ENCODE measurements at regions not wholly inside any gene's neighbourhood (a gene's known extent, or its start where the extent isn't known, plus 50 kb on each side); places are given as distances from the start of the nearest gene placed in this dataset.

DNA sequence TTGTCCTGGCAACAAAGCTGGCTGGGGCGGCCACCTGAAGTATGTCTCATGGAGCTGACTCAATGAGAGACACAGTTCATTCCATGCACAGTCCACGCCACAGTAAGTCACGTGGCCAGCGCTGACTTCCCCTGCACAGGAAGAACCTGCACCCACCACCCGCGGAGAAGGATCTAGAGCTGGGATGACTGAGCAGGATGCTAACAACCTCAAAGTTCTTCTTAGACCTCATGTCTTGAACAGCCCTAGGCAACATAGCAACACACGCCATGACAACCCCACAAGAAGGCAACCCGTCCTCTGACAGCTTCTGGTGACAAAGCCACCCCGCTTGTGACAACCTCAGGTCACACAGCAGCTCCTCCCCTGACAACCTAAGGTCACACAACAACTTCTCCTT lies 76.9 kb upstream of the B3GAT1 start:
- intact Hi-C loops (cut with micrococcal nuclease; ENCODE audit: unreplicated experiment), result no loop called here
- H3K4me2 ChIP-seq, result no peak overlapping the region
- no peaks in the 10 kb centered on the region for H3K36me3 ChIP-seq (ENCODE audit: low read depth)
- no peaks in the 10 kb centered on the region for H3K4me1 ChIP-seq (replicated peaks; ENCODE audit: insufficient read depth)
- no peaks in the 10 kb centered on the region for H4K20me1 ChIP-seq (ENCODE audit: insufficient read depth)
- H3F3A ChIP-seq (ENCODE audit: insufficient read depth, low read depth), result no peaks in the 10 kb centered on the region
- no peaks in the 10 kb centered on the region for H3K79me2 ChIP-seq (ENCODE audit: low read depth)
- ChIA-PET POLR2A (ENCODE audit: unreplicated experiment) (no interaction called here), CTCF (no interaction called here)
- no peak overlapping the region for H2AFZ ChIP-seq
- no peak for TF ChIP-seq CTCF (conservative IDR thresholded peaks at IDR 0.05)
- TF ChIP-seq EZH2 (IDR thresholded peaks at IDR 0.05; ENCODE audit: low read depth), result no peak
- no peak overlapping the region for H3K4me3 ChIP-seq
- BruUV-seq (replicated peaks), result no TSS peak
- peaks cover 62% of the 10 kb centered on the region for H3K27me3 ChIP-seq (ENCODE audit: insufficient read depth, low read depth)
- H3K9me3 ChIP-seq (ENCODE audit: insufficient read depth, low read depth), result no peaks in the 10 kb centered on the region
- DNase-seq, result no peak
- no peaks in the 10 kb centered on the region for H3K9me2 ChIP-seq (ENCODE audit: insufficient read depth)
- H3K27ac ChIP-seq, result no peak overlapping the region

DNA sequence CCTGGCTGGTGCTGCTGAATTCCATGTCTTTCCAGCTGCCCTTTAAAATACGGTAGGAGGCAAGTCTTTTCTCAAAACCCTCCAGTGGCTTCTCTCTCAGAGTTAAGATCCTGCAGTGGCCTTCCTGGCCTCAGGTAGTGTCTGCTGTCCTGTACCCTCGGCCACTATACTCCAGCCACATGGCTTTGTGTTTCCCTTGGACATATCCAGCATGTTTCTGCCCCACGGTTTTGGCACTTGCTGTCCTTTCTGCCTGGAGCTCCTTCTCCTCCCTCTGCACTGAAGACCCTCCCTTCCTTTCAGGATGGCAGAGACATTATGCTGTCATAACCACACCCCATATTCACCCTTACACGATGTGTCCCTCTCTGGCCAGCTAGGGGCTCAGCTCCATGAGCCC lies 76.5 kb upstream of the B3GAT1 start:
- no peak for TF ChIP-seq CTCF (conservative IDR thresholded peaks at IDR 0.05)
- no peak for TF ChIP-seq EZH2 (IDR thresholded peaks at IDR 0.05; ENCODE audit: low read depth)
- Histone ChIP-seq H3K9me3 (ENCODE audit: insufficient read depth, low read depth) (no peaks in the 10 kb centered on the region), H3F3A (ENCODE audit: insufficient read depth, low read depth) (no peaks in the 10 kb centered on the region), H3K9me2 (ENCODE audit: insufficient read depth) (no peaks in the 10 kb centered on the region), H3K4me1 (replicated peaks; ENCODE audit: insufficient read depth) (no peaks in the 10 kb centered on the region), H3K4me2 (no peak overlapping the region), H3K79me2 (ENCODE audit: low read depth) (no peaks in the 10 kb centered on the region), H3K27me3 (ENCODE audit: insufficient read depth, low read depth) (peaks cover 66% of the 10 kb centered on the region), H3K4me3 (no peak overlapping the region), H3K27ac (no peak overlapping the region), H4K20me1 (ENCODE audit: insufficient read depth) (no peaks in the 10 kb centered on the region), H2AFZ (no peak overlapping the region), H3K36me3 (ENCODE audit: low read depth) (no peaks in the 10 kb centered on the region)
- POLR2A ChIA-PET (ENCODE audit: unreplicated experiment), result no interaction called here
- DNase-seq, result no peak
- intact Hi-C loops (cut with micrococcal nuclease; ENCODE audit: unreplicated experiment), result no loop called here
- CTCF ChIA-PET, result no interaction called here
- BruUV-seq (replicated peaks), result no TSS peak

- POLR2A ChIA-PET (ENCODE audit: unreplicated experiment), result no interaction called here
- Histone ChIP-seq H3K4me2 (no peak overlapping the region), H2AFZ (no peak overlapping the region), H3K79me2 (ENCODE audit: low read depth) (no peaks in the 10 kb centered on the region), H3K27me3 (ENCODE audit: insufficient read depth, low read depth) (peaks cover 74% of the 10 kb centered on the region), H3K4me3 (no peak overlapping the region), H4K20me1 (ENCODE audit: insufficient read depth) (no peaks in the 10 kb centered on the region), H3K27ac (no peak overlapping the region), H3K4me1 (replicated peaks; ENCODE audit: insufficient read depth) (no peaks in the 10 kb centered on the region), H3K9me3 (ENCODE audit: insufficient read depth, low read depth) (no peaks in the 10 kb centered on the region), H3F3A (ENCODE audit: insufficient read depth, low read depth) (no peaks in the 10 kb centered on the region), H3K36me3 (ENCODE audit: low read depth) (no peaks in the 10 kb centered on the region), H3K9me2 (ENCODE audit: insufficient read depth) (no peaks in the 10 kb centered on the region)
- no TSS peak for BruUV-seq (replicated peaks)
- TF ChIP-seq EZH2 (IDR thresholded peaks at IDR 0.05; ENCODE audit: low read depth) (no peak), CTCF (conservative IDR thresholded peaks at IDR 0.05) (no peak)
- CTCF ChIA-PET, result no interaction called here
- intact Hi-C loops (cut with micrococcal nuclease; ENCODE audit: unreplicated experiment), result no loop called here
- DNase-seq, result no peak
These were observed 75.7 kb upstream of the B3GAT1 start for GRCh38 chr11:134487696-134488095.
